ENCODE measurements at regions not wholly inside any gene's neighbourhood (a gene's known extent, or its start where the extent isn't known, plus 50 kb on each side); places are given as distances from the start of the nearest gene placed in this dataset.
A peak's percentile ranks its signal among the peaks of the same experiment; 100 is the strongest.

- POLR2A ChIA-PET, result no interaction called here
- TF ChIP-seq CTCF (IDR thresholded peaks at IDR 0.05; ENCODE audit: insufficient read depth, low read length, missing control alignments), result no peak
- CTCF ChIA-PET, result interaction anchor here (1.0 to 1.3 kb wide), 3 partner anchors 9 to 80 kb away, joined by 4 read pairs; partner anchors contain the start of gene ZFAND5
- H3K4me3 ChIP-seq (ENCODE audit: low read depth, low read length), result no peak overlapping the region
- DNase-seq (ENCODE audit: low read depth, low spot score), result no peak
Observed at GRCh38 chr9:72445306-72445995, 76.0 kb upstream of the TMC1 start.

- ChIA-PET POLR2A (interaction anchor here (1.1 to 1.6 kb wide), 3 partner anchors 16 to 79 kb away, joined by 3 to 9 read pairs (median 4); partner anchors contain the start of gene ZFAND5), CTCF (no interaction called here)
Observed at GRCh38 chr9:72444435-72444834, 77.0 kb upstream of the TMC1 start.

GRCh38 chr9:72443855-72444254 is 77.6 kb upstream of the TMC1 start:
- no peak overlapping the region for H3K4me3 ChIP-seq (ENCODE audit: low read depth, low read length)
- DNase-seq (ENCODE audit: low read depth, low spot score), result no peak
- ChIA-PET POLR2A (interaction anchor here (0.7 to 1.6 kb wide), 6 partner anchors 10 to 110 kb away, joined by 3 to 9 read pairs (median 4); partner anchors contain the start of gene ZFAND5), CTCF (interaction anchor here (1.0 kb wide), 1 partner anchor 15 kb away, joined by 3 read pairs; no protein-coding TSS in a partner anchor)
- TF ChIP-seq CTCF (IDR thresholded peaks at IDR 0.05; ENCODE audit: insufficient read depth, low read length, missing control alignments), result no peak

More at GRCh38 chr9:72444435-72444834, 77.0 kb upstream of the TMC1 start:
- no peak for TF ChIP-seq CTCF (IDR thresholded peaks at IDR 0.05; ENCODE audit: insufficient read depth, low read length, missing control alignments)
- no peak for DNase-seq (ENCODE audit: low read depth, low spot score)
- no peak overlapping the region for H3K4me3 ChIP-seq (ENCODE audit: low read depth, low read length)

GRCh38 chr9:72441848-72442607 is 77.0 kb upstream of the ZFAND5 start:
- no peak for TF ChIP-seq CTCF (IDR thresholded peaks at IDR 0.05; ENCODE audit: insufficient read depth, low read length, missing control alignments)
- POLR2A ChIA-PET, result interaction anchor here (0.7 to 1.3 kb wide), 2 partner anchors 77 to 112 kb away, joined by 3 to 6 read pairs; partner anchors contain the start of gene ZFAND5
- CTCF ChIA-PET, result interaction anchor here (0.9 to 2.0 kb wide), 2 partner anchors 10 to 150 kb away, joined by 5 to 6 read pairs; no protein-coding TSS in a partner anchor
- DNase-seq (ENCODE audit: low read depth, low spot score), result peak; percentile 76
- H3K4me3 ChIP-seq (ENCODE audit: low read depth, low read length), result no peak overlapping the region

- POLR2A ChIA-PET, result interaction anchor here (1.3 kb wide), 1 partner anchor 76 kb away, joined by 6 read pairs; the partner anchor contains the start of gene ZFAND5
- CTCF ChIA-PET, result interaction anchor here (0.9 to 2.0 kb wide), 2 partner anchors 9 to 151 kb away, joined by 5 to 6 read pairs; no protein-coding TSS in a partner anchor
- no peak for TF ChIP-seq CTCF (IDR thresholded peaks at IDR 0.05; ENCODE audit: insufficient read depth, low read length, missing control alignments)
- DNase-seq (ENCODE audit: low read depth, low spot score), result no peak
- no peak overlapping the region for H3K4me3 ChIP-seq (ENCODE audit: low read depth, low read length)
Observed at GRCh38 chr9:72440992-72441847, 76.2 kb upstream of the ZFAND5 start.
